ENCODE measurements at regions not wholly inside any gene's neighbourhood (a gene's known extent, or its start where the extent isn't known, plus 50 kb on each side); places are given as distances from the start of the nearest gene placed in this dataset.

GRCh38 chr13:54709546-54709945 is 1680.9 kb downstream of the OLFM4 start:
- TF ChIP-seq POLR2A (IDR thresholded peaks at IDR 0.05), result no peak
- no peak for TF ChIP-seq CTCF (IDR thresholded peaks at IDR 0.05)

Measured in Peyer's patch (tissue), 4 donors.